ENCODE measurements at regions not wholly inside any gene's neighbourhood (a gene's known extent, or its start where the extent isn't known, plus 50 kb on each side); places are given as distances from the start of the nearest gene placed in this dataset.
"Not testable (repeated sequence)": the region's sequence is repeated elsewhere in the genome, so short reads cannot be mapped to it uniquely, and the experiment has no call there.

- TF ChIP-seq, protein P1, sequence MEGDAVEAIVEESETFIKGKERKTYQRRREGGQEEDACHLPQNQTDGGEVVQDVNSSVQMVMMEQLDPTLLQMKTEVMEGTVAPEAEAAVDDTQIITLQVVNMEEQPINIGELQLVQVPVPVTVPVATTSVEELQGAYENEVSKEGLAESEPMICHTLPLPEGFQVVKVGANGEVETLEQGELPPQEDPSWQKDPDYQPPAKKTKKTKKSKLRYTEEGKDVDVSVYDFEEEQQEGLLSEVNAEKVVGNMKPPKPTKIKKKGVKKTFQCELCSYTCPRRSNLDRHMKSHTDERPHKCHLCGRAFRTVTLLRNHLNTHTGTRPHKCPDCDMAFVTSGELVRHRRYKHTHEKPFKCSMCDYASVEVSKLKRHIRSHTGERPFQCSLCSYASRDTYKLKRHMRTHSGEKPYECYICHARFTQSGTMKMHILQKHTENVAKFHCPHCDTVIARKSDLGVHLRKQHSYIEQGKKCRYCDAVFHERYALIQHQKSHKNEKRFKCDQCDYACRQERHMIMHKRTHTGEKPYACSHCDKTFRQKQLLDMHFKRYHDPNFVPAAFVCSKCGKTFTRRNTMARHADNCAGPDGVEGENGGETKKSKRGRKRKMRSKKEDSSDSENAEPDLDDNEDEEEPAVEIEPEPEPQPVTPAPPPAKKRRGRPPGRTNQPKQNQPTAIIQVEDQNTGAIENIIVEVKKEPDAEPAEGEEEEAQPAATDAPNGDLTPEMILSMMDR (IDR thresholded peaks at IDR 0.05) = not testable (repeated sequence)
- TF ChIP-seq POLR2A (IDR thresholded peaks at IDR 0.05) = not testable (repeated sequence)
Measured at GRCh38 chr13:70746469-70746868, 638.2 kb upstream of the KLHL1 start.
